Caco-2 (cell line): ENCODE measurements at regions not wholly inside any gene's neighbourhood (a gene's known extent, or its start where the extent isn't known, plus 50 kb on each side); places are given as distances from the start of the nearest gene placed in this dataset.

ENCODE experiments used
- BruUV-seq: library from RNA; stranded (reverse); fragments of 400-500 nt; replicated peaks from 2 replicates; lab custom pipeline; 2021; lab: Mats Ljungman, UMichigan
- CTCF ChIA-PET: fragments of 300-600 bp; sonication (Branson Sonifier 250); formaldehyde crosslinking; loops from one replicate; lab custom pipeline; 2022; ENCODE audit warnings: antibody characterized with exemption; lab: Charles Lee
- POLR2A ChIA-PET: fragments of 300-600 bp; sonication (Branson Sonifier 250); formaldehyde crosslinking; loops from one replicate; lab custom pipeline; 2022; ENCODE audit warnings: antibody characterized with exemption; lab: Charles Lee
- DNase-seq, 2 experiments: peaks; one replicate each; pipeline versions ENCODE4 v3.0.0 to v3.0.0-alpha.2; 2020 to 2022
- H3K27me3 ChIP-seq: replicated peaks from 2 replicates; pipeline ENCODE4 v1.6.0; 2011; ENCODE audit warnings: low read length; ENCODE audit not compliant: control insufficient read depth, insufficient read depth
- H3K36me3 ChIP-seq: 2 replicates; pipeline ENCODE4 v1.5.1; 2011; ENCODE audit warnings: low read length; ENCODE audit not compliant: control insufficient read depth, insufficient read depth
- H3K4me1 ChIP-seq: fragments of 250-450 bp; sonication (Bioruptor Pico); 2 replicates; pipeline ENCODE4 v1.5.1; 2020; ENCODE audit warnings: mild to moderate bottlenecking
- H3K4me3 ChIP-seq: 2 replicates; pipeline ENCODE4 v1.5.1; 2011; ENCODE audit warnings: low read depth, mild to moderate bottlenecking, control low read depth, low read length
- H3K9me3 ChIP-seq: fragments of 250-450 bp; sonication (Bioruptor Pico); 2 replicates; pipeline ENCODE4 v1.5.1; 2020; ENCODE audit warnings: mild to moderate bottlenecking, moderate library complexity
- H3K27ac Mint-ChIP-seq: one replicate; pipeline ENCODE4 v1.8.0; 2022; ENCODE audit warnings: mixed read lengths; ENCODE audit not compliant: unreplicated experiment
- H3K27me3 Mint-ChIP-seq: one replicate; pipeline ENCODE4 v1.8.0; 2022; ENCODE audit warnings: mixed read lengths; ENCODE audit not compliant: insufficient read depth, unreplicated experiment
- H3K36me3 Mint-ChIP-seq: one replicate; pipeline ENCODE4 v1.8.0; 2022; ENCODE audit warnings: mild to moderate bottlenecking, mixed read lengths; ENCODE audit not compliant: insufficient read depth, unreplicated experiment
- H3K4me1 Mint-ChIP-seq: one replicate; pipeline ENCODE4 v1.8.0; 2022; ENCODE audit warnings: low read depth, mixed read lengths; ENCODE audit not compliant: unreplicated experiment
- H3K4me3 Mint-ChIP-seq: one replicate; pipeline ENCODE4 v1.8.0; 2022; ENCODE audit warnings: mild to moderate bottlenecking, moderate library complexity, mixed read lengths; ENCODE audit not compliant: unreplicated experiment
- H3K9me3 Mint-ChIP-seq: one replicate; pipeline ENCODE4 v1.8.0; 2022; ENCODE audit warnings: mixed read lengths; ENCODE audit not compliant: unreplicated experiment
- CTCF ChIP-seq, 2 experiments: fragments of 200-600 bp in 1 of 2; IDR thresholded peaks; 1 replicate in 1 of 2; 2 replicates in 1 of 2; pipeline versions ENCODE4 v1.5.1 to v1.8.0; 2011 to 2022; ENCODE audit warnings: antibody characterized with exemption in 1 of 2, control low read depth in 1 of 2, inconsistent platforms in 1 of 2, low read depth in 1 of 2, low read length in 1 of 2, mild to moderate bottlenecking in 1 of 2, moderate library complexity in 1 of 2; ENCODE audit not compliant: insufficient read depth in 1 of 2, severe bottlenecking in 1 of 2, unreplicated experiment in 1 of 2
- intact Hi-C: fragments of 100-400 bp; cut with micrococcal nuclease; formaldehyde crosslinking; loops from one replicate; pipeline ENCODE4 v1.10.0; 2022; ENCODE audit not compliant: unreplicated experiment

- ChIA-PET POLR2A (no interaction called here), CTCF (no interaction called here)
- H3K4me1 ChIP-seq: no peaks in the 10 kb centered on the region; the same call in 1 of the 2 replicates
- no peaks in the 10 kb centered on the region for H3K36me3 Mint-ChIP-seq
- H3K27me3 Mint-ChIP-seq: no peaks in the 10 kb centered on the region
- H3K9me3 ChIP-seq: no peaks in the 10 kb centered on the region
- BruUV-seq: no TSS peak
- intact Hi-C loops: no loop called here
- peaks cover 3% of the 10 kb centered on the region for H3K9me3 Mint-ChIP-seq
- no peaks in the 10 kb centered on the region for H3K36me3 ChIP-seq
- TF ChIP-seq CTCF (IDR thresholded peaks at IDR 0.05; ENCODE audit: insufficient read depth in 1 of 2, low read depth in 1 of 2, low read length in 1 of 2, severe bottlenecking in 1 of 2, unreplicated experiment in 1 of 2): no peak
- DNase-seq: no peak
- H3K4me3 Mint-ChIP-seq: no peak overlapping the region
- no peak overlapping the region for H3K27ac Mint-ChIP-seq
- peaks cover 1% of the 10 kb centered on the region for H3K4me1 Mint-ChIP-seq
- H3K27me3 ChIP-seq: no peaks in the 10 kb centered on the region
- no peak overlapping the region for H3K4me3 ChIP-seq
These were observed 283.4 kb downstream of the CRPPA start for GRCh38 chr7:16137944-16138343.

- CTCF ChIA-PET: no interaction called here
- intact Hi-C loops: no loop called here
- Mint-ChIP-seq H3K36me3 (no peaks in the 10 kb centered on the region), H3K4me3 (no peak overlapping the region), H3K4me1 (no peaks in the 10 kb centered on the region), H3K27me3 (no peaks in the 10 kb centered on the region), H3K27ac (no peak overlapping the region), H3K9me3 (no peaks in the 10 kb centered on the region)
- no peak for DNase-seq
- H3K27me3 ChIP-seq: no peaks in the 10 kb centered on the region
- no peaks in the 10 kb centered on the region for H3K9me3 ChIP-seq
- POLR2A ChIA-PET: no interaction called here
- no peak for TF ChIP-seq CTCF (IDR thresholded peaks at IDR 0.05; ENCODE audit: insufficient read depth in 1 of 2, low read depth in 1 of 2, low read length in 1 of 2, severe bottlenecking in 1 of 2, unreplicated experiment in 1 of 2)
- no peaks in the 10 kb centered on the region; the same call in 1 of the 2 replicates for H3K4me1 ChIP-seq
- H3K4me3 ChIP-seq: no peak overlapping the region
- no peaks in the 10 kb centered on the region for H3K36me3 ChIP-seq
- no TSS peak for BruUV-seq
These were observed 284.4 kb downstream of the CRPPA start for GRCh38 chr7:16136896-16137295.

- POLR2A ChIA-PET: no interaction called here
- Histone ChIP-seq H3K27me3 (no peaks in the 10 kb centered on the region), H3K4me1 (no peaks in the 10 kb centered on the region; the same call in 1 of the 2 replicates), H3K36me3 (no peaks in the 10 kb centered on the region), H3K4me3 (no peak overlapping the region), H3K9me3 (no peaks in the 10 kb centered on the region)
- TF ChIP-seq CTCF (IDR thresholded peaks at IDR 0.05; ENCODE audit: insufficient read depth in 1 of 2, low read depth in 1 of 2, low read length in 1 of 2, severe bottlenecking in 1 of 2, unreplicated experiment in 1 of 2): no peak
- no peak for DNase-seq
- intact Hi-C loops: no loop called here
- no peak overlapping the region for H3K4me3 Mint-ChIP-seq
- H3K27ac Mint-ChIP-seq: no peak overlapping the region
- no peaks in the 10 kb centered on the region for H3K36me3 Mint-ChIP-seq
- H3K27me3 Mint-ChIP-seq: no peaks in the 10 kb centered on the region
- no peaks in the 10 kb centered on the region for H3K9me3 Mint-ChIP-seq
- H3K4me1 Mint-ChIP-seq: no peaks in the 10 kb centered on the region
- CTCF ChIA-PET: no interaction called here
- no TSS peak for BruUV-seq
These were observed 285.7 kb downstream of the CRPPA start for GRCh38 chr7:16135658-16136057.
